GM19455 (cell line): ENCODE measurements at regions not wholly inside any gene's neighbourhood (a gene's known extent, or its start where the extent isn't known, plus 50 kb on each side); places are given as distances from the start of the nearest gene placed in this dataset.

Experiments used
- ATAC-seq: cut with Tn5 transposase; IDR thresholded peaks from one replicate; pipeline ENCODE4 v1.9.1; 2021; ENCODE audit not compliant: unreplicated experiment

- ATAC-seq = no peak
Measured at GRCh38 chr2:220991972-220992371, 580.1 kb downstream of the EPHA4 start.

DNA sequence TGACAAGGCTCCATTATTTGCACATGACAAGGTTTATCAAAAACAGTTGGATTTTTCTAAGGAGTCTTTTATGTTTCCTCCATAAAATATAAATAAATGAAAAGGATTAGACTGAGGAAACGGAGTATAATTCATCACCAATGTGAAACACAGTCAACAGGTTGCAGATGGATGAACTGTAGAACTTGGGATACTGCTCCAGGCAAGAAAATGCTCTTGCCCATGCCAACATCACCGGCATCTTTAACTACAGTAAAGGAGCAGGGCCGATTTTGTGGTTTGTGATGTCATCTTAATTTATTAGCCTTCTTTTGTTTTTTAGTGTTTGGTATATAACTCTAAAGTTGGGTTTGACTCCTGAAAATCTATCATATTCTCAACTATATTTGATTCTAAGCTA is 577.3 kb downstream of the EPHA4 start:
- no peak for ATAC-seq

GRCh38 chr2:220995581-220995980 is 576.5 kb downstream of the EPHA4 start:
- no peak for ATAC-seq

DNA sequence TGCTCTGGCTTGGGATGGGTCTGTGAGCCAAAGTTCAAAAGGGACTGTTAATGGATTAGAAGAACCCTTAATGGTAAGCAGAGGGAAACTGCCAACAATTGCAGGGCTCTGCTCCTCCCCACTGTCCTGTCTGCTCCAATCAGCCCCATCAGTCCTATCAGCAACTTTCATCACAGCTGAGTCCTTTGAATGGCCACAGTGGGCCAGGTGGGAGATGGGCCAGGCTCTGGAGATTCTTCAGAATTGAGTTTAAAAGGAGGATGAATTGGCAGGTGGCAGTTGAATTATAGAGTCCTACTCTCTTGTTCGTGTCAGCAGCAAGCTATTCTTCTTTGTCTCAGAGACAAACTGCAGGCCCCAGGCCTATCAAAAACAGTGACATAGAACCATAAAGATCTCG is 573.9 kb downstream of the EPHA4 start:
- ATAC-seq = no peak

GRCh38 chr2:220999356-220999755 is 572.7 kb downstream of the EPHA4 start:
- no peak for ATAC-seq

- no peak for ATAC-seq
Measured at GRCh38 chr2:221001381-221001801, 570.7 kb downstream of the EPHA4 start.

DNA sequence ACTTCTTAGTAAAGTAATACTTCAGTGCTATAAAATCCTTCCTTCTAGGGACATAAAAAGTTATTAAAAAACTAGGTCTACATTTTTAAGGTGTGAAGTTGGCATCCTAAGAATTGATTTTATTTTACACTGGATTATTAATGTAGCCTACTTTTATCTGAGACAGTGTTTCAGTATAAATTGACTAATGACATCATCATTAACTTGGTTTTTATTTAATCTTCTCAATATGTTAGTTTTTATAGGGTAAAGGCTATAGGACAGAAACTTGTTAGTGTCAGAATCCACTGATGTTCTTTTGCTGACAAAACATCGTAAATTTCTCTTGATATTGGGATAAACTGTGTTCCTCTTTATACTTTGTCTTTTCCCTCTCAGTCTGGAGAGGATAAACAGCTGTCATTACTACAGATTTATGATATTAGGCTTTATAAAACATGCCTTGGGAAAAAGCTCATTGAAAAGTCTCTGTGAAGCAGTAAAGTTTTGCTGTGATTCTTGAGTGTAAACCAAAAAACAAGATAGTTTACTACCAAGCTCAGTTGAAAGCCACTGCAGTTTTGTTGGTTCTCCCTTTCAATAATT is 569.9 kb downstream of the EPHA4 start:
- no peak for ATAC-seq

DNA sequence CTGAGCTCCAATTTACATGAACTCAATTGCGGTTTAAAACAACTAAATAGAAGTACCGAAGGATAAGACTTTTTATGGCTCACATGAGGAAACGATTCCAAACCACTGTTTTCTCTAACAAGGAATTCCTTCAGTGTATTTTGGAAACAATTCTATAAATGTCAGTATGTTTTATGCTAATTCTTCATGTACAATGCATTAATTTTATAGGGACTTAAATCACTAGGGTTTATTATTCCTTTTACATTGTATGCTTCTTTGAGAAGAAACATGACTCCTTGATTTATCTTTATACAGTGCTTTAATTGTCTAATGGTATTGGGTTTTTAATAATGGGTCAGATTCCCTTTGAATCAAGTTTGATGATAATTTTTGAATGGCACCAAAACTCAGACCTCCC is 566.8 kb downstream of the EPHA4 start:
- ATAC-seq = no peak

GRCh38 chr2:221006084-221006483 is 566.0 kb downstream of the EPHA4 start:
- no peak for ATAC-seq

- ATAC-seq = no peak
Measured at GRCh38 chr2:221016551-221016950, 555.6 kb downstream of the EPHA4 start.

DNA sequence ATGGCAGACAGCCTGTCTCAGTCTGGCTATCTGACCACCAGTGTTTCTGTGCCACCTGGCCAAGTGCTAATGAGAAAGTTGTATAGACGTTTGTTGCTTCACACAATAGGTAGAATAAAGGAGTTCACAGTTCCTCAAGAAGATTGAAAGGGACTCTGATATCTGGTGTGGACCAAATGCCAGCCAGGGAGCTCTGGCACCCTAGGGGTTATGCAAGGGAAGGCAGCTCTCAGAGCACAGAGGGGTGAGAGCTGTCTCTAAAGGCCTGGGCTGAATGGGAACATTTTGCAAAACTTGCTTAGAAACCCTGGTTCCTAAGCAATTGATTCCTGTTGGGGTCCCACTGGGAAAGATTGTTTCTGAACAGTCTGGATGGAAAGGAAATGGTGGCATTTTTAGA is 553.8 kb downstream of the EPHA4 start:
- no peak for ATAC-seq

DNA sequence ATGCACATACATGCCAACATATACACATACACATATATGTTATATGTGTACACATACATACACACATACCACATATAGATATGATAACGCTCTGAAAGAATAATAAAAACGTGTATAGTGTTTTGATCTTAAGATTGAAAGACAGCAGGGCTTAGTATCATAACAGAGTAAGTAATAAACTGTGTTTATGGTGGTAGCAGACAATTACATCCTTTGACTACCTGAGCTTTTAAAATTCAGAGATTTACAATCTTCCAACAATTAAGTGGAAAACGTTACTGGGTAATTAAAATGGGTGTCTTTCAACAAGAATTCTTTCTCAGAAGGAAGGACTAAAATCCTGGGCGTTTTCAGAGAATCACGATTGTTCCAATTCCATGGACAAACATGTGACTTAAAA is 552.4 kb downstream of the EPHA4 start:
- no peak for ATAC-seq

- ATAC-seq = no peak
Measured at GRCh38 chr2:221022554-221022953, 549.5 kb downstream of the EPHA4 start.

- ATAC-seq = no peak
Measured at GRCh38 chr2:221025398-221025797, 546.7 kb downstream of the EPHA4 start.

GRCh38 chr2:221034026-221034701 is 537.9 kb downstream of the EPHA4 start:
- no peak for ATAC-seq

DNA sequence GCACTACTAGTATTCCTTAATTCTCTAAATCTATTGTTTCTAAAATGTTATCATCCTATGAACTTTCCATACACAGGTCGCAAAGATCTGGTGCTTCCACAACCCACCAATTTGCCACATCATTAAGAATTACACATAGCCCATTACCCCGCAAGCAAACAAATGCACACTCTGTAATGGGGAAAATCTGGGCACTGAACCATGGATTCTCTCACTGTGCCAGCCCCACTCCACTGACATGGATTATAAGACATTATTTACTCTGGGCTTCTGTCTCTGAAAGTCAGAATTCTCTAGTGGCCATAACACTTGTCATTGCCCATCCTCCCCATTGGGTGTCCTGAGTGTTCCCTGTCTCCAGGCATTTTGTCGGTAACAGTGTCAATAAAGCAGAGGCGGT is 537.1 kb downstream of the EPHA4 start:
- ATAC-seq = no peak

GRCh38 chr2:221042926-221043325 is 529.2 kb downstream of the EPHA4 start:
- ATAC-seq = no peak

GRCh38 chr2:221044781-221045180 is 527.3 kb downstream of the EPHA4 start:
- no peak for ATAC-seq

DNA sequence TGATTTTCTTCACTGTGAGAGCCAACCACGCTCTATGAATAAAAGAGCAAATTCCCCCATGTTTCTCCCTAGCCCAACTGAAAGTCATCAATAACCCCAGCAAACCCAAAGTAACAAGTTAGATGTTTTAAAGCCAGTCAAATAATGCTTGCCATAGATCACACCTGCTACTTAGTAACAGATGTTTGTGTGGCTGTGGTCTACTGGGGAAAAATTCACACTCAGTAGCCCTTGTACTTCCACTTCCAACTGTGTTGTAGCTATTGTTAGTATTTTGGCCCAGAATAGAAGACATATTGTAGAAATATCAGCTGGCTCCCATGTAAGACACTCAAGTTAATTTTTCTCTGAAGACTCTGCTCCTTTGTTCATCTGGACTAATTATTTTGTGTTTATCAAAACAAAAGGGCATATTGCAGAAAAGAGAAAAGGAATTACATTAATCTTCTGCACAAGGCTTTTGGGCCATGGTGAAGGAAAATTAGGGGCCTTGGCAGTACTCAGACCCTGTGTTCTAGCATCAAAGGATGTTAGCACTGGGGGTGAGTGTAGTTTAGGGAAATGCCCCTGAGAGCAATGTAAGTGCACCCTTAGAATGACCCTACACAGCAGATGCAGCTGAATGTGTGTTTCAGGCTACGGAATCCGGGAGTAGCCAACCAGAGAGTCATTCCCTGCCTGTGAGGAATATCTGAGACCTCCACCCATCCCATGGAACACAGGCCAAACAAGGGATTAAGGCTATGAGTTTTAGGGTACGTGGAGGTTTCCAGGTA is 521.9 kb downstream of the EPHA4 start:
- no peak for ATAC-seq

GRCh38 chr2:221051162-221051561 is 520.9 kb downstream of the EPHA4 start:
- no peak for ATAC-seq

DNA sequence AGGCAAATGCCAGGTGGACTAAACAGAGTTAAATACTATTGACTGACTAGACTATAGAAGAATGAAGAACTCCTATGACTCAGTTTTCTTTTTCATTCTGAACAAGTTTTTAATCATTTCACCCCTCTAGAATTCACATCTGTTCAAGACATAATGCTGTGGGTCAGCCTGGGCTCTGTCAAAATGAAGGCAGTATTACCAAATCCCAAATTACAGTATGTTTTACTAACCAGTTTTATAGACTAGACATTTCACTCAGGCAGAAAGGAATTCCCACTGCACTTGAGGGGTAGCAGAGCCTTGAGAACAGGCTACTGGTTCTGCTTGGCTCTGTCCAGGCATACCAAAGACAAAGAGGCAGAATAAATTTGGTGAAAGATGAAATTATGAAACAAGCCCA is 511.7 kb downstream of the EPHA4 start:
- no peak for ATAC-seq

- ATAC-seq = no peak
Measured at GRCh38 chr2:221063568-221063967, 508.5 kb downstream of the EPHA4 start.
